Activated CD4-positive, alpha-beta memory T cell treated with anti-CD3 and anti-CD28 coated beads, Interleukin-2, amount 10 ng/mL, durations not matched to agents 7 days and 5 days (primary cell): ENCODE measurements at regions not wholly inside any gene's neighbourhood (a gene's known extent, or its start where the extent isn't known, plus 50 kb on each side); places are given as distances from the start of the nearest gene placed in this dataset.
"Not testable (repeated sequence)": the region's sequence is repeated elsewhere in the genome, so short reads cannot be mapped to it uniquely, and the experiment has no call there.

Source experiments
- CTCF ChIA-PET: fragments of 350-600 bp; sonication (Branson Sonifier 250); formaldehyde crosslinking; loops from one replicate; lab custom pipeline; 2021; ENCODE audit warnings: antibody characterized with exemption, inconsistent platforms; lab: Charles Lee
- POLR2A ChIA-PET: fragments of 350-600 bp; sonication (Branson Sonifier 250); formaldehyde crosslinking; loops from one replicate; lab custom pipeline; 2021; ENCODE audit warnings: antibody characterized with exemption; lab: Charles Lee
- DNase-seq: peaks from one replicate; pipeline ENCODE4 v3.0.0-alpha.2; 2020
- H3K27ac Mint-ChIP-seq: one replicate; pipeline ENCODE4 v1.8.0; 2021; ENCODE audit warnings: mild to moderate bottlenecking, mixed read lengths
- H3K27me3 Mint-ChIP-seq: one replicate; pipeline ENCODE4 v1.8.0; 2021; ENCODE audit warnings: mixed read lengths
- H3K36me3 Mint-ChIP-seq: one replicate; pipeline ENCODE4 v1.8.0; 2021; ENCODE audit warnings: low read depth, mixed read lengths
- H3K4me1 Mint-ChIP-seq: one replicate; pipeline ENCODE4 v1.8.0; 2021; ENCODE audit warnings: mixed read lengths
- H3K4me3 Mint-ChIP-seq: one replicate; pipeline ENCODE4 v1.8.0; 2021; ENCODE audit warnings: mild to moderate bottlenecking, mixed read lengths
- H3K9me3 Mint-ChIP-seq: one replicate; pipeline ENCODE4 v1.8.0; 2021; ENCODE audit warnings: mixed read lengths

GRCh38 chr7:156038345-156038744 is 226.1 kb upstream of the SHH start:
- no peak for DNase-seq
- ChIA-PET CTCF (no interaction called here), POLR2A (no interaction called here)
- no peaks in the 10 kb centered on the region for H3K36me3 Mint-ChIP-seq
- H3K4me3 Mint-ChIP-seq, result no peak overlapping the region
- H3K27ac Mint-ChIP-seq, result no peak overlapping the region
- no peaks in the 10 kb centered on the region for H3K27me3 Mint-ChIP-seq
- no peaks in the 10 kb centered on the region for H3K9me3 Mint-ChIP-seq
- H3K4me1 Mint-ChIP-seq, result no peaks in the 10 kb centered on the region

- H3K4me1 Mint-ChIP-seq, result no peaks in the 10 kb centered on the region
- no peaks in the 10 kb centered on the region for H3K27me3 Mint-ChIP-seq
- ChIA-PET POLR2A (no interaction called here), CTCF (no interaction called here)
- no peak overlapping the region for H3K27ac Mint-ChIP-seq
- H3K4me3 Mint-ChIP-seq, result no peak overlapping the region
- no peaks in the 10 kb centered on the region for H3K9me3 Mint-ChIP-seq
- no peaks in the 10 kb centered on the region for H3K36me3 Mint-ChIP-seq
- DNase-seq, result no peak
These were observed 223.9 kb upstream of the SHH start for GRCh38 chr7:156036153-156036552.

DNA sequence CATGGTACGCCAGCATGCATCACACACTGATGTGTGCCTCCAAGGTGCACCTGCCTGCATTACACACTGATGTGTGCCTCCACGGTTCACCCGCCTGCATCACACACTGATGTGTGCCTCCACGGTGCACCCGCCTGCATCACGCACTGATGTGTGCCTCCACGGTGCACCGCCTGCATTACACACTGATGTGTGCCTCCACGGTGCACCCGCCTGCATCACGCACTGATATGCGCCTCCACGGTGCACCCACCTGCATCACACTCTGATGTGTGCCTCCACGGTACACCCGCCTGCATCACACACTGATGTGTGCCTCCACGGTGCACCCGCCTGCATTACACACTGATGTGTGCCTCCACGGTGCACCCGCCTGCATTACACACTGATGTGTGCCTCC is 223.1 kb upstream of the SHH start:
- H3K4me3 Mint-ChIP-seq, H3K9me3 Mint-ChIP-seq, CTCF ChIA-PET, H3K36me3 Mint-ChIP-seq, POLR2A ChIA-PET, H3K4me1 Mint-ChIP-seq, DNase-seq, H3K27me3 Mint-ChIP-seq, H3K27ac Mint-ChIP-seq: not testable (repeated sequence)

DNA sequence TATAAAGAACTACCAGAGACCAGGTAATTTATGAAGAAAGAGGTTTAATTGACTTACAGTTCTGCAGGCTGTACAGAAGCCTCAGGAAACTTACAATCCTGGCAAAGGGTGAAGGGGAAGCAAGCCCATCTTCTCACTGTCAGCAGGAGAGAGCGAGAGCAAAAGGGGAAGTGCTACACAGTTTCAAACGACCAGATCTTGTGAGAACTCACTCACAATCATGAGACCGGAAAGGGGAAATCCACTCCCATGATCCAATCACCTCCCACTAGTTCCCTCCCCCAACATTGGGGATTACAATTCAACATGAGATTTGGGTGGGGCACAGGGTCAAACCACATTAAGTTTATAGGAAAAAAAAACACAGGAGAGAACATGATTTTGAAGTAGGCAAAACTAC is 222.1 kb upstream of the SHH start:
- no peaks in the 10 kb centered on the region for H3K9me3 Mint-ChIP-seq
- no peaks in the 10 kb centered on the region for H3K27me3 Mint-ChIP-seq
- POLR2A ChIA-PET, result no interaction called here
- CTCF ChIA-PET, result no interaction called here
- DNase-seq, result no peak
- H3K4me1 Mint-ChIP-seq, result no peaks in the 10 kb centered on the region
- no peak overlapping the region for H3K27ac Mint-ChIP-seq
- H3K4me3 Mint-ChIP-seq, result no peak overlapping the region
- no peaks in the 10 kb centered on the region for H3K36me3 Mint-ChIP-seq

GRCh38 chr7:156032973-156033372 is 220.7 kb upstream of the SHH start:
- no peak for DNase-seq
- Mint-ChIP-seq H3K9me3 (no peaks in the 10 kb centered on the region), H3K4me3 (no peak overlapping the region), H3K4me1 (no peaks in the 10 kb centered on the region), H3K27ac (no peak overlapping the region), H3K36me3 (no peaks in the 10 kb centered on the region), H3K27me3 (no peaks in the 10 kb centered on the region)
- ChIA-PET CTCF (no interaction called here), POLR2A (no interaction called here)

- no peaks in the 10 kb centered on the region for H3K36me3 Mint-ChIP-seq
- no peaks in the 10 kb centered on the region for H3K4me1 Mint-ChIP-seq
- H3K4me3 Mint-ChIP-seq, result no peak overlapping the region
- DNase-seq, result peak; percentile 8
- H3K9me3 Mint-ChIP-seq, result no peaks in the 10 kb centered on the region
- ChIA-PET CTCF (no interaction called here), POLR2A (no interaction called here)
- H3K27ac Mint-ChIP-seq, result no peak overlapping the region
- H3K27me3 Mint-ChIP-seq, result no peaks in the 10 kb centered on the region
These were observed 219.6 kb upstream of the SHH start for GRCh38 chr7:156031679-156032478.

- H3K27me3 Mint-ChIP-seq, result no peaks in the 10 kb centered on the region
- no peaks in the 10 kb centered on the region for H3K9me3 Mint-ChIP-seq
- CTCF ChIA-PET, result no interaction called here
- H3K4me3 Mint-ChIP-seq, result no peak overlapping the region
- no peak for DNase-seq
- H3K4me1 Mint-ChIP-seq, result no peaks in the 10 kb centered on the region
- POLR2A ChIA-PET, result no interaction called here
- no peak overlapping the region for H3K27ac Mint-ChIP-seq
- no peaks in the 10 kb centered on the region for H3K36me3 Mint-ChIP-seq
These were observed 217.3 kb upstream of the SHH start for GRCh38 chr7:156029460-156030007.

DNA sequence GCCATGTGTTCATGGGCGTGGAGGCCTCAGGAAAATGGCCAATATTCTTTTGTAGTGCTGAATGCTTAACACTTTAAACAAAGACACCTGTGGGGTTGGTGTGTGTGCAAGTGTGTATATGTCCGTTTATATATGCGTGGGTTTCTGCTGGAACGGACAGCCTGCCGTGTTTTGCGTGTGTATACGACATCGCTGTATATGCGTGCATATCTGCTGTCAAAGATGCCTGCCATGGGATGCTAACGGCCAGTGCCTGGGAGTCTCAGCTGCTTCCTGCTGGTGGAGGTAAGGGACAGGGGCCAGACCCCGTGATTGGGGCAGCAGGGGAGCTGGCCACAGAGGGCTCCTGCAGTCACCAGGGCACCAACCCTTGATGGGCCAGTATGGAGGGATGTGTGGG is 216.3 kb upstream of the SHH start:
- no peaks in the 10 kb centered on the region for H3K27me3 Mint-ChIP-seq
- no peak for DNase-seq
- H3K4me1 Mint-ChIP-seq, result no peaks in the 10 kb centered on the region
- H3K27ac Mint-ChIP-seq, result no peak overlapping the region
- no peak overlapping the region for H3K4me3 Mint-ChIP-seq
- ChIA-PET POLR2A (no interaction called here), CTCF (no interaction called here)
- no peaks in the 10 kb centered on the region for H3K9me3 Mint-ChIP-seq
- no peaks in the 10 kb centered on the region for H3K36me3 Mint-ChIP-seq

DNA sequence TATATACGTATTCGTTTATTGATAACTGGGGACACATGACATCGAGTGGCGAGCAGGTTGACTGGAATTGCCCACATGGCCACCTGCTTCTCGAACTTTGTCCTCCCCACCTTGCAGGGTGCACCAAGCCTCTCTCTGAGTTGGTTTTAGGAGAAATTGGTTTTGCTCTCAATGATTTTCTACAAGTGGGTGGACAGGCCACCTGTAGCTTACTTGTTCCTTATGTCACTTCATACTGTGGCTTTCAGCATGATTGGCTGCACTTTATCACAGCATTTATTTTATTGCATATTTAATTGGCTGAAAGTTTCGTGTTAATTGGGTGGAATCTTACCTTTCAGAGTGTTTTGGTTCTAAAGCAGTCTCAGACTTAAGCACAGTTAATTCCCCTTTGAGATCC is 215.6 kb upstream of the SHH start:
- ChIA-PET POLR2A (no interaction called here), CTCF (no interaction called here)
- no peaks in the 10 kb centered on the region for H3K9me3 Mint-ChIP-seq
- no peaks in the 10 kb centered on the region for H3K4me1 Mint-ChIP-seq
- no peaks in the 10 kb centered on the region for H3K36me3 Mint-ChIP-seq
- no peak overlapping the region for H3K27ac Mint-ChIP-seq
- no peak overlapping the region for H3K4me3 Mint-ChIP-seq
- peak; percentile 5 for DNase-seq
- no peaks in the 10 kb centered on the region for H3K27me3 Mint-ChIP-seq

- no peak for DNase-seq
- ChIA-PET POLR2A (no interaction called here), CTCF (no interaction called here)
These were observed 214.3 kb upstream of the SHH start for GRCh38 chr7:156026603-156027002.

DNA sequence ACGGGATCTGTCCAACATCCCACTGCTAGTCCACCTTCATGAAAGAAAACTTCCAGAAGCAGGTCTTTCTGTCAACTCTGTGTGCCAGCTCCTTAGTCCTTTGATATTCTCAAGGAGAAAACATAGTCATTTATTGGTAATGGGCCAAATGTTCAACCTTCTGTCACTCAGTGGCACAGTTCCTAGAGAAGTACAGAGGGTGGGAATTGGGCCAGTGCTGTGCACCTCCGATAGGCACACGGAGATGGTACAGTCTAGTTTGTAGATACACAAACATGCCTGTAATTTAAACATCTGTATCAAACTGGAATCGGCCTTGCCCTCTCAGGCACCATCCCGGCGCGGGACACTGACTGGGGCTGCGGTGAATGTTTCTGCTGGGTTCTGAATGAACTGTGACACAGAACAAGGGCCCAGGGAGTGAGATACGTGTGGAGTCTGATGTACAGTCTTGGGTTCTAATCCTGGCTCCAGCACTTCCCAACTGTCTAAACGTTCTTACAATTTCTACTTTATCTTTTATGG is 213.9 kb upstream of the SHH start:
- Mint-ChIP-seq H3K27ac (no peak overlapping the region), H3K4me1 (no peaks in the 10 kb centered on the region), H3K4me3 (no peak overlapping the region), H3K27me3 (no peaks in the 10 kb centered on the region), H3K36me3 (no peaks in the 10 kb centered on the region), H3K9me3 (no peaks in the 10 kb centered on the region)
- ChIA-PET CTCF (no interaction called here), POLR2A (no interaction called here)
- DNase-seq, result peak; percentile 9

More at GRCh38 chr7:156026603-156027002, 214.3 kb upstream of the SHH start:
- H3K4me1 Mint-ChIP-seq, result no peaks in the 10 kb centered on the region
- H3K9me3 Mint-ChIP-seq, result no peaks in the 10 kb centered on the region
- no peaks in the 10 kb centered on the region for H3K36me3 Mint-ChIP-seq
- no peak overlapping the region for H3K4me3 Mint-ChIP-seq
- H3K27ac Mint-ChIP-seq, result no peak overlapping the region
- H3K27me3 Mint-ChIP-seq, result no peaks in the 10 kb centered on the region

DNA sequence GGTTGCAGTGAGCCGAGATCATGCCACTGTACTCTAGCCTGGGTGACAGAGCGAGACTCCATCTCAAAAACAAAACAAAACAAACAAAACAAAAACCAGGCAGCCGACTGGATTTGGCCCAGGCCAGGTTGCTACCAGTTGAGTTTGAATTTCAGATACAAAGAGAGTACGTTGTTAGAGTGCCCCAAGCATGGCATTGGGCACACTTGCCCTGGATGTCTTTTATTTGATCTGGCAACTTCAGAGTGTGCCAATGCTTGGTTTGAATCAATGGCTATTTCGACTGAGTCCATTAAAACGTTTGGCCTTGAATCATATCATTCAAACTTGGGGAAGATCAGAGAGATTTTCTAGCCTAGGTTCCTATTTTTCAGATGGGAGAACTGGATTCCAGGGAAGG is 213.4 kb upstream of the SHH start:
- H3K36me3 Mint-ChIP-seq, result no peaks in the 10 kb centered on the region
- ChIA-PET CTCF (no interaction called here), POLR2A (no interaction called here)
- no peaks in the 10 kb centered on the region for H3K27me3 Mint-ChIP-seq
- no peak overlapping the region for H3K27ac Mint-ChIP-seq
- no peak for DNase-seq
- no peak overlapping the region for H3K4me3 Mint-ChIP-seq
- no peaks in the 10 kb centered on the region for H3K4me1 Mint-ChIP-seq
- H3K9me3 Mint-ChIP-seq, result no peaks in the 10 kb centered on the region

DNA sequence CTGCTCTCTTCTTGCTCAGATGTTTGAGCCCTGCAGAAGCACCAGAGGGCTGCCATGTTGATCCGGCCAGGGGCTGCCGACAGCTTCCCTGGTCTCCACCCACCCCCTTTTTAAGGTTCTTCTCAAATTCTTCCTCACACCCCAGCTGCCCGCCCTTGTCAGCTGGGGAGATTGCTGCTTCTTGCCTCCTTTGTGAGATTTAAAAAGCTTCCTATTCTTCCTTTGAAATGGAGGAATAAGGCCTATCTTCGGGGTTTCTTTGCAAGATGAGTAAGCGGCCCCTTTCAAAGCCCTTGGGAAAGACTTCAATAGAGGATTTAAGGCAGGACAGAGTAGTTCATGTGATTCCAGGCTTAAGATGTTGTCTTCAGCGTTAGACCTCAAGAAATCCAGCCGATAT is 211.9 kb upstream of the SHH start:
- Mint-ChIP-seq H3K27ac (no peak overlapping the region), H3K36me3 (no peaks in the 10 kb centered on the region), H3K9me3 (no peaks in the 10 kb centered on the region), H3K4me1 (no peaks in the 10 kb centered on the region), H3K4me3 (no peak overlapping the region), H3K27me3 (no peaks in the 10 kb centered on the region)
- ChIA-PET CTCF (interaction anchor here (0.6 kb wide), 1 partner anchor 77 kb away, joined by 3 read pairs; no protein-coding TSS in a partner anchor), POLR2A (no interaction called here)
- DNase-seq, result no peak
